NCI-H345 treated with DMSO at 0.1 percent for 48 hours (cell line): ENCODE measurements at regions not wholly inside any gene's neighbourhood (a gene's known extent, or its start where the extent isn't known, plus 50 kb on each side); places are given as distances from the start of the nearest gene placed in this dataset.
"Not testable (repeated sequence)": the region's sequence is repeated elsewhere in the genome, so short reads cannot be mapped to it uniquely, and the experiment has no call there.

Experiments used
- DNase-seq: peaks from one replicate; lab custom pipeline; 2025; ENCODE audit not compliant: unreplicated experiment; lab: John Stamatoyannopoulos, UW

DNA sequence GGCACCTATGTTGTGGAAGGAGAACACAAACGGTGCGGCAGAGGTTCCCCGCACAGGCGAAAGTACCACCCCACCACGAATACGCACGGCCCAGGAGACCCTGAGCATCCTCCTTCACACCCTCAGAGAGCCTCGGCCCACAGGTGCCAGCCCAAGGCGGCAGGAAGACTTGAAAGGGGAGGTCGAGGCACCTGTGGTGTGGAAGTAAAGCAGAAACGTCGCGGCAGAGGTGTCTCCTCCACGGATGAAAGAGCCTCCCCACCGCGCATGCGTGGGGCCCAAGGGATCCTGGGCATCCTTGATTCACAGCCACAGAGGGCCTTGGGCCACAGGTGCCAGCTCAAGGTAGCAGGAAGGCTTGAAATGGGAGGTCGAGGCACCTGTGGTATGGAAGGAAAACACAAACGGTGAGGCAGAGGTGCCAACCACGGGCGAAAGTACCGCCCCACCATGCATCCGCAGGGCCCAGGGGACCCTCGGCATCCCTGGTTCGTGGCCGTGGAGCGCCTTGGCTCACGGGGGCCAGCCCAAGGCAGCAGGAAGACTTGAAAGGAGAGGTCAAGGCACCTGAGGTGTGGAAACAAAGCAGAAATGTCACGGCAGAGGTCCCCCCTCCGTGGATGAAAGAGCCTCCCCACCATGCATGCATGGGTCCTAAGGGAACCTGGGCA lies 380.1 kb downstream of the ALG10 start:
- DNase-seq = no peak

DNA sequence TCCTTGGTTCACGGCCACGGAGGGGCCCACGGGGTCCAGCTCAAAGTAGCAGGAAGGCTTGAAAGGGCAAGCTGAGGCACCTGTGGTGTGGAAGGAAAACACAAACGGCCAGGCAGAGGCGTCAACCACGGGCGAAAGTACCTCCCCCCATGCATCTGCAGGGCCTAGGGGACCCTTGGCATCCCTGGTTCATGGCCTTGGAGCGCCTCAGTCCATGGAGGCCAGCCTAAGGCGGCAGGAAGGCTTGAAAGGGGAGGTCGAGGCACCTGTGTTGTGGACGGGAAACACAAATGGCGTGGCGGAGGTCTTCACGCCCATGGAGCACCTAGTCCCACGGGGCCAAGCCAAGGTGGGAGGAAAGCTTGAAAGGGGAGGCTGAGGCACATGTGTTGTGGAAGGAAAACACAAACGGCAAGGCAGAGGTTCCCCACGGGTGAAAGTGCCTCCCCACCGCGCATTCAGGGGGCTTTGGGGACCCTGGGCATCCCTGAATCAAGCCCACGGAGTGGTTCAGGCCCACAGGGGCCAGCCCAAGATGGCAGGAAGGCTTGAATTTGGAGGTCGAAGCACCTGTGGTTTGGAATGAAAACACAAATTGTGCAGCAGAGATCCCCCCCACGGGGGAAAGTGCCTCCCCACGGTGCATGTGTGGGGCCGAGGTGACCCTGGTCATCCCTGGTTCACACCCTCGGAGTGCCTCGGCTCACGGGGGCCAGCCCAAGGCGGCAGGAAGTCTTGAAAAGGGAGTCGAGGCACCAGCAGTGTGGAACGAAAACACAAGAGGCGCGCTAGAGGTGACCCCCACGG lies 380.8 kb downstream of the ALG10 start:
- no peak for DNase-seq

DNA sequence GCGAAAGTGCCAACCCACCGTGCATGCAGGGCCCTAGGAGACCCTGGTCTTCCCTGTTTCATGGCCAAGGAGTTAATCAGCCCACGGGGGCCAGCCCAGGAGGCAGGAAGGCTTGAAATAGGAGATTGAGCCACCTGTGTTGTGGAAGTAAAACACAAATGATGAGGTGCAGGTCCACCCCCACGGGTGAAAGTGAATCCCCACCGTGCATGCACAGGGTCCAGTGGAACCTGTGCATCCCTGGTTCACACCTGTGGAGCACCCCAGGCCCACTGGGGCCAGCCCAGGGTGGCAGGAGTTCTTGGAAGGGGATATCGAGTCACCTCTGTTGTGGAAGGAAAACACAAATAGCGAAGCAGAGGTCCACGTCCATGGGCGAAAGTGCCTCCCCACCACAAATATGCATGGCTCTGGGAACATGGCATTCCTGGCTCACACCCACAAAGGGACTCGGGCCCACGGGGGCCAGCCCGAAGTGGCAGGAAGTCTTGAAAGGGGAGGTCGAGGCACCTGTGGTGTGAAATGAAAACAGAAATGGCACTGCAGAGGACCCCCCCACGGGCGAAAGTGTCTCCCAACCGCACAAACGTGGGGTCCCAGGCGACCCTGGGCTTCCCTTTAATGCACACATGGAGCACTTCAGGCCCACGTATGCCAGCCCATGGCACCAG lies 381.5 kb downstream of the ALG10 start:
- DNase-seq = no peak

DNA sequence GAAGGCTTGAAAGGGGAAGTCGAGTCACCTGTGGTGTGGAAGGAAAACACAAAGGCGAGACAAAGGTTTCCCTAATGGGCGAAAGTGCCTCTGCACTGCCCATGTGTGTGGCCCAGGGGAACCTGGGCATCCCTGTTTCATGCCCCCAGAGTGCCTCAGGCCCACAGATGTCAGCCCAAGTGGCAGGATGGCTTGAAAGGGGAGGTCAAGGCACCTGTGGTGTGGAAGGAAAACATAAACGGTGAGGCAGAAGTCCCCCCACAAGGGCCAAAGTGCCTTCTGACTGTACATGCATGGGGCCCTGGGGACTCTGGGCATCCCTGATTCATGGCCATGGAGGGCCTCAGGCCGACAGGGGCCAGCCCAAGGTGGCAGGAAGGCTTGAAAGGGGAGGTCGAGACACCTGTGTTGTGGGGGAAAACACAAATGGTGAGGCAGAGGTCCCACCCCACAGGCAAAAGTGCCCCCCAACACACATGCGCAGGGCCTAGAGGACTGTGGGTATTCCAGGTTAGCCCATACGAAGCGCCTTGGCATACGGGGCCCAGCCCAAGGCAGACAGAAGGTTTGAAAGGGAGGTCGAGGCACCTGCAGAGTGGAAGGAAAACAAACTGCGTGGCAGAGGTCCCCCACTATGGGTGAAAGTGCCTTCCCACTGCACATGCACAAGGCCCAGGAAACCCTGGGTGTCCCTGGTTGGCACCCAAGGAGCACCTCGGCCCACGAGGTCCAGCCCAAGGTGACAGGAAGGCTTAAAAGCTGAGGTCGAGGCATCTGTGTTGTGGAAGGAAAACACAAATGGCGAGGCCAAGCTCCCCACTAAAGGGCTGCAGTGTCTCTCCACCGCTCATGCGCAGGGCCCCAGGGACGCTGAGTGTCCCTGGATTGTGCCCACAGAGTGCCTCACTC lies 382.3 kb downstream of the ALG10 start:
- DNase-seq = no peak

DNA sequence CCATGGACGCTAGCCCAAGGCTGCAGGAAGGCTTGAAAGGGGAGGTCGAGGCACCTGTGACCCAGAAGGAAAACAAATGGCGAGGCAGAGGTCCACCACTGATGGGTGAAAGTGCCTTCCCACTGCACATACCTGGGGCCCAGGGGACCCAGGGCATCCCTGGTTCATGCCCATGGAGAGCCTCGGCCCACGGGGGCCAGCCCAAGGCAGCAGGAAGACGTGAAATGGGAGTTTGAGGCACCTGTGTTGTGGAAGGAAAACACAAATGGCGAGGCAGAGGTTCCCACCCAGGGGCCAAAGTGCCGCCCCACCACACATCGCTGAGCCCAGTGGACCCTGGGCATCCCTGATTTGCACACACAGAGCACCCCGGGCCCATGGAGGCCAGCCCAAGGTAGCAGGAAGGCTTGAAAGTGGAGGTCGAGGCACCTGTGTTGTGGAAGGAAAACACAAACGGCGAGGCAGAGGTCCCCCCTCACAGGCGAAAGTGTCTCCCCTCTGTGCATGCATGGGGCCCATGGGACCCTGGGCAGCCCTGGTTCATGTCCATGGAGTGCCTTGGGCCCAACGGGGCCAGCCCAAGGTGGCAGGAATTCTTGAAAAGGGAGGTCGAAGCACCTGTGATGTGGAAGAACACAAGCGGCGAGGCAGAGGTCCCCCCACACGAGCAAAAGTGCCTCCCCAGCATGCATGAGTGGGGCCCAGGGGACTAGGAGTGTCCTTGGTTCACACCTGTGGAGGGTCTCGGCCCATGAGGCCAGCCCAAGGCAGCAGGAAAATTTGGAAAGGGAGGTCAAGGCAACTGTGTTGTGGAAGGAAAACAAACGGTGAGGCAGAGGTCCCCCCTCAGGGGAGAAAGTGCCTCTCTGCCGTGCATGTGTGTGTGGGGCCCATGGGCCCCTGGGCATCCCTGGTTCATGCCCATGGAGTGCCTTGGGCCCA lies 383.3 kb downstream of the ALG10 start:
- DNase-seq = no peak

DNA sequence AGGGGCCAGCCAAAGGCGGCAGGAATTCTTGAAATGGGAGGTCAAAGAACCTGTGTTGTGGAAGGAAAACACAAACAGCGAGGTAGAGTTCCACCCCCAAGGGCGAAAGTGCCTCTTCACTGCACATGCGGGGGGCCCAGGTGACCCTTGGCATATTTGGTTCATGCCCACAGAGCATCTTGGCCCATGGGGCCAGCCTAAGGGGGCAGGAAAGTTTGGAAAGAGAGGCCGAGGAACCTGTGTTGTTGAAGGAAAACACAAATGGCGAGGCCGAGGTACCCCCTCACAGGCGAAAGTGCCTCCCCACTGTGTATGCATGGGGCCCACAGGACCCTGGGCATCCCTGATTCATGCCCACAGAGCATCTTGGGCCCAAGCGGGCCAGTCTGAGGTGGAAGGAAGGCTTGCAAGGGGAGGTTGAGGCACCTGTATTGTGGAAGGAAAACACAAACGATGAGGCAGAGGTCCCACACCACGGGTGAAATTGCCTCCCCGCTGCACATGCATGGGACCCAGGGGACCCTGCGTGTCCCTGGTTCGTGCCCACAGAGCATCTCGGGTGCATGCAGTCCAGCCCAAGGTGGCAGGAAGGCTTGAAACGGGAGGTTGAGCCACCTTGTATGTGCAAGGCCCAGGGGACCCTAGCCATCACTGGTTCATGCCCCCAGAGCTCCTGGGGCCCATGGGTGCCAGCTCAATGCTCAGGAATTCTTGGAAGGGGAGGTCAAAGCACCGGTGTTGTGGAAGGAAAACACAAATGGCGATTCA lies 384.1 kb downstream of the ALG10 start:
- DNase-seq = no peak

DNA sequence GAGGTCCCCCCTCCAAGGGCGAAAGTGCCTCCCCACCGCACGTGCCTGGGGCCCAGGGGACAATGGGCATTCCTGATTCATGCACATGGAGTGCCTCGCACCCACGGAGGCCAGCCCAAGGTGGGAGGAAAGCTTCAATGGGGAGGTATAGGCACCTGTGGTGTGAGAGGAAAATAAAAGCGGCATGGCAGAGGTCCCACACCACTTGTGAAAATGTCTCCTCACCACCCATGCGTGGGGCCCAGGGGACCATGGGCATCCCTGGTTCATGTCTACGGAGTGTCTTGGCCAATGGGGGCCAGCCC lies 384.7 kb downstream of the ALG10 start:
- no peak for DNase-seq

DNA sequence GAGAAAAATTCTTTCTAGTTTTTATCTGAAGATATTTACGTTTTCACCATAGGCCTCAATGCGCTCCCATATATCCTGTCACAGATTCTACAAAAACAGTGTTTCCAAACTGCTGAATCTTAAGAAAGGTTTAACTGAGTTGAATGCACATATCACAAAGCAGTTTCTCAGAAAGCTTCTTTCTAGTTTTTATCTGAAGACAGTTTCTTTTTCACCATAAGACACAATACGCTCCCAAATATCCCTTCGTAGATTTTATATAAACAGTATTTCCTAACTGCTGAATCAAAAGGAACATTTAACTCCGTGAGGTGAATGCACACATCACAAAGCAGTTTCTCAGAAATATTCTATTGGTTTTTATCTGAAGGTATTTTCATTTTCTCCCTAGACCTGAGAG lies 385.5 kb downstream of the ALG10 start:
- no peak for DNase-seq

DNA sequence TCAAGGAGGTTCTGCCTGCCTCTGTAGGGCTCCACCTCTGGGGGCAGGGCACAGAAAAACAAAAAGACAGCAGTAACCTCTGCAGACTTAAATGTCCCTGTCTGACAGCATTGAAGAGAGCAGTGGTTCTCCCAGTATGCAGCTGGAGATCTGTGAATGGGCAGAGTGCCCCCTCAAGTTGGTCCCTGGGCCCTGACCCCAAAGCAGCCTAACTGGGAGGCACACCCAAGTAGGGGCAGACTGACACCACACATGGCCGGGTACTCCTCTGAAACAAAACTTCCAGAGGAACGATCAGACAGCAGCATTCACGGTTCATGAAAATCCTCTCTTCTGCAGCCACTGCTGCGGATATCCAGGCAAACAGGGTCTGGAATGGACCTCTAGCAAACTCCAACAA lies 409.2 kb downstream of the ALG10 start:
- DNase-seq = not testable (repeated sequence)
